ENCODE measurements at regions not wholly inside any gene's neighbourhood (a gene's known extent, or its start where the extent isn't known, plus 50 kb on each side); places are given as distances from the start of the nearest gene placed in this dataset.
"Not testable (repeated sequence)": the region's sequence is repeated elsewhere in the genome, so short reads cannot be mapped to it uniquely, and the experiment has no call there.

DNA sequence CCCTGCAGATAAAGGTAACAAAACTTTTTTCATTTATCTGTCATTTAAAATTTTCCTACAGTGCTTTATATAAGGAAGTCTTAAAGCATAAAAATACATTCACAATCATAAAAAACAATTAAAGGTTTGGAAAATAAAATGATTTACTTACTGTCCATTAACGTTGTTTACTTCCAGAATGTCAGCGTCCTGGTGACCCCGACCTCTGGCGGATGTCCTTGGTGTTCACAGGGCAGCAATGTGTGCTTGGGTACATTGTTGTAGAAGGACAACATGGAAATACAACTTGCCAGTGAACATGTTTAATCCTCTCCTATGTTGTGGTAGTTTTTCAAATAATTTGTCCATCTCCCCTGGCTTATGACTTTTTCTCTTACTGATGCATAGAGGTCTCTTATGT is 168.8 kb upstream of the NDN start:
- no peak overlapping the region for H3K4me3 ChIP-seq (ENCODE audit: low read depth in 1 of 2, low read length in 2 of 2)
- peaks cover 0 to 2% of the 10 kb centered on the region in 2 donors for H3K9me3 ChIP-seq (ENCODE audit: control insufficient read depth in 2 of 2, insufficient read depth in 1 of 2, low read depth in 1 of 2, low read length in 1 of 2)
- no peaks in the 10 kb centered on the region for H3K27me3 ChIP-seq (ENCODE audit: control insufficient read depth in 1 of 2, insufficient read depth in 2 of 2, low read length in 2 of 2)
- no peaks in the 10 kb centered on the region for H3K36me3 ChIP-seq (ENCODE audit: control insufficient read depth in 2 of 2, insufficient read depth in 2 of 2, low read length in 1 of 2)
- no peaks in the 10 kb centered on the region for H3K4me1 ChIP-seq (ENCODE audit: control insufficient read depth in 2 of 2, insufficient read depth in 2 of 2, low read length in 1 of 2)
- 57 to 73% methylated on average over 4 of the region's 4 CpGs for WGBS, 2 donors
- H3K27ac ChIP-seq (ENCODE audit: low read depth in 2 of 2, low read length in 1 of 2), result no peak overlapping the region

DNA sequence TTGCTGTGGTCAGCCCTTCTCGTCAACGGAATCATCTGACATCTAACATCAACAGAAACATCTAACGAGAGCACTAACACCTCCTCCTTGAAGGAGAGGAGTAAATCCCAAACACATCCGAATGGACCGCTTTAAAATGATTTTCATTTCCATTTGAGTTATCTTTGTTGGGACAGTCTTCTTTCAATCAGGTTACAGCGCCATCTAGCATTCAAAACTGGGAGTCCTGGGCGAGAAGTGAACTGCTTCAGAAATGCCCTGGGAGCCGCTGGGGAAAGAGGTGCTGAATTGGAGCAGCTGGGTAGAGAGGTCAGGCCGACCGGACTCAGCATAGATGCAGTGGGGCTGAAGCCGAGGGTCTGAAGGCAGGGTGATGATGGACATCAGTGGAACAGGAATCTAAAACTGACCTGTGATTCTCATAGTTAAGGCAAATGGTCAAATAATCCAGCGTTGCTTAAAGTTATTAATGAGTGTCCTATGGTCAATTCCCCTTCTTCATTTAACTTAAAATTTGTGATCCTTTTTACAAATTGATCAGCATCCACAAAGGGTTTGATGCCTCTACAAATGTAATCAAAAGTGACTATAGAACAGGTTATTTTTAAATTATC is 170.0 kb upstream of the NDN start:
- Histone ChIP-seq H3K4me3 (ENCODE audit: low read depth in 1 of 2, low read length in 2 of 2) (no peak overlapping the region), H3K4me1 (ENCODE audit: control insufficient read depth in 2 of 2, insufficient read depth in 2 of 2, low read length in 1 of 2) (no peaks in the 10 kb centered on the region), H3K9me3 (ENCODE audit: control insufficient read depth in 2 of 2, insufficient read depth in 1 of 2, low read depth in 1 of 2, low read length in 1 of 2) (peaks cover 0 to 2% of the 10 kb centered on the region in 2 donors), H3K36me3 (ENCODE audit: control insufficient read depth in 2 of 2, insufficient read depth in 2 of 2, low read length in 1 of 2) (no peaks in the 10 kb centered on the region), H3K27me3 (ENCODE audit: control insufficient read depth in 1 of 2, insufficient read depth in 2 of 2, low read length in 2 of 2) (no peaks in the 10 kb centered on the region), H3K27ac (ENCODE audit: low read depth in 2 of 2, low read length in 1 of 2) (no peak overlapping the region)
- WGBS, 2 donors, result 32 to 35% methylated on average over 12 of the region's 12 CpGs

DNA sequence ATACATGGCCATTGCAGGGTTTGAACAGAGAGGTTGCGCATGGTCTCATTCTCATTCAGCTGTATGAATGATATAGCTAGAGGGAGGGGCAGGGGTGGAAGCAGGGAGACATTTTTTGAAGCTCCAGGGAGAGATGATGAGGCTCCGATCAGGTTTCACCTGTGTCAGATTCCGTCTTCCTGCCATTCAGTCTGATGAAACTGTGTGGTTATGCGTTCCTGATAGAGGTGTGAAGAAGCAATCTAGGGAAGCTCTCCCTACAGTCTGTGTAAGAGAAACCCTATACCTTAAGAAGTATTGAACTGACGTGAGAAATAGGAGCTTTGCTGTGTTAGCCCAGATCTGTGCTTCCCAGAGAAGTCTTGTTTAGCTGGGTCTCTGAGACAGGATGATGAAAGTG is 171.9 kb upstream of the NDN start:
- Histone ChIP-seq H3K4me3 (ENCODE audit: low read depth in 1 of 2, low read length in 2 of 2) (no peak overlapping the region), H3K27ac (ENCODE audit: low read depth in 2 of 2, low read length in 1 of 2) (no peak overlapping the region), H3K36me3 (ENCODE audit: control insufficient read depth in 2 of 2, insufficient read depth in 2 of 2, low read length in 1 of 2) (no peaks in the 10 kb centered on the region), H3K9me3 (ENCODE audit: control insufficient read depth in 2 of 2, insufficient read depth in 1 of 2, low read depth in 1 of 2, low read length in 1 of 2) (peaks cover 0 to 2% of the 10 kb centered on the region in 2 donors), H3K4me1 (ENCODE audit: control insufficient read depth in 2 of 2, insufficient read depth in 2 of 2, low read length in 1 of 2) (no peaks in the 10 kb centered on the region), H3K27me3 (ENCODE audit: control insufficient read depth in 1 of 2, insufficient read depth in 2 of 2, low read length in 2 of 2) (no peaks in the 10 kb centered on the region)
- WGBS, 2 donors, result 78 to 87% methylated on average over 5 of the region's 5 CpGs

DNA sequence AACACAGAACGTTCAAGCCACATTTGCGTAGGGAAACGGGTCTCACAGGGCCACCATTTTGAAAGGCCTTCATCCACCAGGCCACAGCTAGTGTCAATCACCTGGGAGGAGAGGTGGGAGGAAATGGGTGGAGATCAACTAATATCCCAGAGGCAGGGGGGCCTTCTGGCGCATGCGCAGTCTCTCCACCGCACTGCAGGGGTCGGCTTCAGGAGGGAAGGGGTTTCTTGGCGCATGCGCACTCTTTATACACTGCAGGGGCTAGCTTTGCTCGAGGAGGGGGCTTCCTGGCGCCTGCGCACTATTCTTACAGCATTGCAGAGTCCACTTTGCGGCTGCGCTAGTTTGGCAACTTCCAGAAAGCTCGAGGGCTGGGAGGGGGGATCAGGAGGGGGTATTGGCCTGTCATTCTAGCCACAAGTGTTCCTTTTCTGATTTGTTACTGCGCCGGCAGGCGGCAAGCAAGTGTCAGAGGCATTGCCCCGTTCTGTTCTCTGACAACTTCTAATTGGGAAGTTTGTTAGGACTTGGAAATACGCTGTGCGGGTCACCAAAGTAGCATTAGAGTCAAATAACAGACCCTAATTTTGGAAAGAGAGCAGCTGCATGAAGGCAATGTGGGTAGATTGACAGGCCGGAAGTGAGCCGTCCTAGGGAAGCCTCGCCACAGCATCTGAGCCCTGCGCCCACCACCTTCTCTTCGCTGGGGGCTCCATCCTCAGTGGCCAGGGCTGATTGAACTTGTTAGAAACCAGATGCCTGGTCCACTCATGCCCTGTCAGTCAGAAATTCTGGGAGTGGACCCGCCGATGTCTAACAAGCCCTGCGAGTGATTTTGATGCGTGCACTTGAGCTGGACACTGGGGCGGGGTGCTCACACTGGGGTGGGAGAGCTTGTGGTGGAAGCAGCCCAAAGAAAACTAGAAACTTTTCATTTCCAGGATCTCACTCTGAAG is 173.5 kb upstream of the NDN start:
- H3K4me3 ChIP-seq (ENCODE audit: low read depth in 1 of 2, low read length in 2 of 2), result no peak overlapping the region
- 63 to 67% methylated on average over 31 of the region's 31 CpGs for WGBS, 2 donors
- no peaks in the 10 kb centered on the region for H3K4me1 ChIP-seq (ENCODE audit: control insufficient read depth in 2 of 2, insufficient read depth in 2 of 2, low read length in 1 of 2)
- H3K9me3 ChIP-seq (ENCODE audit: control insufficient read depth in 2 of 2, insufficient read depth in 1 of 2, low read depth in 1 of 2, low read length in 1 of 2), result peaks cover 0 to 2% of the 10 kb centered on the region in 2 donors
- no peak overlapping the region for H3K27ac ChIP-seq (ENCODE audit: low read depth in 2 of 2, low read length in 1 of 2)
- no peaks in the 10 kb centered on the region for H3K36me3 ChIP-seq (ENCODE audit: control insufficient read depth in 2 of 2, insufficient read depth in 2 of 2, low read length in 1 of 2)
- H3K27me3 ChIP-seq (ENCODE audit: control insufficient read depth in 1 of 2, insufficient read depth in 2 of 2, low read length in 2 of 2), result no peaks in the 10 kb centered on the region

DNA sequence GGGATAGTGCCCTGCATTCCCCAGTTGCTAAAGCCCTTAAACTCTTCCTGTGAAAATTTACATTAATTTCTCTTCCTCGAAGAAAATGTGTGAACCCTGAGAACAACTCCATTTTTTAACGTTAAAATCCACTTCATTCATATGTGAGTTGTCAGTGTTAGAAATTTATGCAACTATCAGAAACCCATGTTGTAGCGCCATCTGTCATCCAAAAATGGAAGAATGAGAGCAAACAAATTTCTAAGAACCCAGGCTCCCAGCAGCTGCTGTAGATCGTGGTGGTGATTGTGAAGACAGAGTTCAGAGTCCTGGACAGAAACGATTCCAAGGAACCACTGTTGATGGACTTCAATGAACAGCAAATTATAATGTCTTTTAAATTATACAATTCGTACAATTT is 179.7 kb upstream of the NDN start:
- Histone ChIP-seq H3K27me3 (ENCODE audit: control insufficient read depth in 1 of 2, insufficient read depth in 2 of 2, low read length in 2 of 2) (no peaks in the 10 kb centered on the region), H3K9me3 (ENCODE audit: control insufficient read depth in 2 of 2, insufficient read depth in 1 of 2, low read depth in 1 of 2, low read length in 1 of 2) (no peaks in the 10 kb centered on the region), H3K36me3 (ENCODE audit: control insufficient read depth in 2 of 2, insufficient read depth in 2 of 2, low read length in 1 of 2) (no peaks in the 10 kb centered on the region), H3K4me3 (ENCODE audit: low read depth in 1 of 2, low read length in 2 of 2) (no peak overlapping the region), H3K27ac (ENCODE audit: low read depth in 2 of 2, low read length in 1 of 2) (no peak overlapping the region), H3K4me1 (ENCODE audit: control insufficient read depth in 2 of 2, insufficient read depth in 2 of 2, low read length in 1 of 2) (peaks cover 0 to 2% of the 10 kb centered on the region in 2 donors)
- 38 to 40% methylated on average over 6 of the region's 6 CpGs for WGBS, 2 donors

DNA sequence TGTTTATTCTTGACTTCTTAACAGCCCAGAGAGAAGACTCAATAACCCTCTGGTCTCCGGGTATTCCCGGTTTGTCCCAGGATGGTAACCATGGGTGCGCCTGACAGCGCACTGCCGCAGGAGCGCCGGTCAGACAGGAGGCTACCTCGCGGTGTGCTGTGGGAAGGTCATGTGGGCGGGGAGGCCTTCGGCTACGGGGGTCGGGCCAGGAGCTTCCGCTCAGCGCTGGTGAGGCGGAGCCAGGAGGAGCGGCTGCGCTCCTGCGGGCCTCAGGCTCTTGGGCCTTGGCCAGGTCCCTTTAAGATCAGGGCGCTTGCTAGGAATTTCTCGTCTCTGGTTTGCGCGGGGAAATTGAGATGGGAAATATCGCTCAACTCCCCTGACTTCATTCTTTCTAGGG is 182.3 kb upstream of the NDN start:
- peaks cover 0 to 2% of the 10 kb centered on the region in 2 donors for H3K4me1 ChIP-seq (ENCODE audit: control insufficient read depth in 2 of 2, insufficient read depth in 2 of 2, low read length in 1 of 2)
- no peaks in the 10 kb centered on the region for H3K27me3 ChIP-seq (ENCODE audit: control insufficient read depth in 1 of 2, insufficient read depth in 2 of 2, low read length in 2 of 2)
- no peak overlapping the region for H3K4me3 ChIP-seq (ENCODE audit: low read depth in 1 of 2, low read length in 2 of 2)
- no peak overlapping the region for H3K27ac ChIP-seq (ENCODE audit: low read depth in 2 of 2, low read length in 1 of 2)
- WGBS, 2 donors, result 27 to 31% methylated on average over 24 of the region's 24 CpGs
- H3K9me3 ChIP-seq (ENCODE audit: control insufficient read depth in 2 of 2, insufficient read depth in 1 of 2, low read depth in 1 of 2, low read length in 1 of 2), result no peaks in the 10 kb centered on the region
- no peaks in the 10 kb centered on the region for H3K36me3 ChIP-seq (ENCODE audit: control insufficient read depth in 2 of 2, insufficient read depth in 2 of 2, low read length in 1 of 2)

DNA sequence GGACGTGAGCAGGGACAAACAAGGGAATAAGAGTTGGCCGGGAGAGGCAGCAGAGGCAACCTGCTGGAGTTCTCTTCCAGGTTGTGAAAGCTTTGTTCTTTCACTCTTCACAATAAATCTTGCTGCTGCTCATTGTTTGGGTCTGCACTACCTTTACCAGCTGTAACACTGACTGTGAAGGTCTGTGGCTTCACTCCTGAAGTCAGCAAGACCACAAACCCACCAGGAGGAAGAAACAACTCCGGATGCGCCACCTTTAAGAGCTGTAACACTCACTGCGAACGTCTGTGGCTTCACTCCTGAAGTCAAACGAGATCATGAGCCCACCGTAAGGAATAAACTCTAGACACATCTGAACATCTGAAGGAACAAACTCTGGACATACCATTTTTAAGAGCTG is 186.5 kb upstream of the NDN start:
- not testable (repeated sequence) for H3K36me3 ChIP-seq (ENCODE audit: control insufficient read depth in 2 of 2, insufficient read depth in 2 of 2, low read length in 1 of 2); H3K4me3 ChIP-seq (ENCODE audit: low read depth in 1 of 2, low read length in 2 of 2); H3K27me3 ChIP-seq (ENCODE audit: control insufficient read depth in 1 of 2, insufficient read depth in 2 of 2, low read length in 2 of 2); H3K27ac ChIP-seq (ENCODE audit: low read depth in 2 of 2, low read length in 1 of 2); H3K9me3 ChIP-seq (ENCODE audit: control insufficient read depth in 2 of 2, insufficient read depth in 1 of 2, low read depth in 1 of 2, low read length in 1 of 2); H3K4me1 ChIP-seq (ENCODE audit: control insufficient read depth in 2 of 2, insufficient read depth in 2 of 2, low read length in 1 of 2)
- WGBS, 2 donors, result 69 to 84% methylated on average over 8 of the region's 8 CpGs

- H3K4me1 ChIP-seq (ENCODE audit: control insufficient read depth in 2 of 2, insufficient read depth in 2 of 2, low read length in 1 of 2), result no peaks in the 10 kb centered on the region
- H3K9me3 ChIP-seq (ENCODE audit: control insufficient read depth in 2 of 2, insufficient read depth in 1 of 2, low read depth in 1 of 2, low read length in 1 of 2), result no peaks in the 10 kb centered on the region
- no peak overlapping the region for H3K27ac ChIP-seq (ENCODE audit: low read depth in 2 of 2, low read length in 1 of 2)
- no peaks in the 10 kb centered on the region for H3K27me3 ChIP-seq (ENCODE audit: control insufficient read depth in 1 of 2, insufficient read depth in 2 of 2, low read length in 2 of 2)
- no peak overlapping the region for H3K4me3 ChIP-seq (ENCODE audit: low read depth in 1 of 2, low read length in 2 of 2)
- no peaks in the 10 kb centered on the region for H3K36me3 ChIP-seq (ENCODE audit: control insufficient read depth in 2 of 2, insufficient read depth in 2 of 2, low read length in 1 of 2)
- WGBS, 2 donors, result 28 to 32% methylated on average over 36 of the region's 36 CpGs
Measured at GRCh38 chr15:23877502-23878412, 190.7 kb upstream of the NDN start.

GRCh38 chr15:23881291-23881690 is 194.2 kb upstream of the NDN start:
- H3K36me3 ChIP-seq (ENCODE audit: control insufficient read depth in 2 of 2, insufficient read depth in 2 of 2, low read length in 1 of 2), result no peaks in the 10 kb centered on the region
- H3K27ac ChIP-seq (ENCODE audit: low read depth in 2 of 2, low read length in 1 of 2), result no peak overlapping the region
- H3K27me3 ChIP-seq (ENCODE audit: control insufficient read depth in 1 of 2, insufficient read depth in 2 of 2, low read length in 2 of 2), result no peaks in the 10 kb centered on the region
- H3K4me3 ChIP-seq (ENCODE audit: low read depth in 1 of 2, low read length in 2 of 2), result no peak overlapping the region
- H3K4me1 ChIP-seq (ENCODE audit: control insufficient read depth in 2 of 2, insufficient read depth in 2 of 2, low read length in 1 of 2), result no peaks in the 10 kb centered on the region
- WGBS, 2 donors, result 78 to 80% methylated on average over 9 of the region's 9 CpGs
- H3K9me3 ChIP-seq (ENCODE audit: control insufficient read depth in 2 of 2, insufficient read depth in 1 of 2, low read depth in 1 of 2, low read length in 1 of 2), result no peaks in the 10 kb centered on the region
